ENCODE measurements at regions not wholly inside any gene's neighbourhood (a gene's known extent, or its start where the extent isn't known, plus 50 kb on each side); places are given as distances from the start of the nearest gene placed in this dataset.

GRCh38 chr7:115526278-115526677 is 504.3 kb downstream of the TFEC start:
- intact Hi-C loops (cut with DNase I) = no loop called here

GRCh38 chr7:115522174-115522573 is 508.4 kb downstream of the TFEC start:
- ATAC-seq (no peak), DNase-seq (no peak)
- WGBS (ENCODE audit: insufficient coverage, low coverage, low lambda C conversion rate, missing lambda C conversion rate) = 82% methylated on average over 2 of the region's 3 CpGs
- TF ChIP-seq CTCF (IDR thresholded peaks at IDR 0.05) = no peak
- intact Hi-C loops (cut with DNase I) = no loop called here
- H3K4me1 ChIP-seq = no peaks in the 10 kb centered on the region
- no peak overlapping the region for H3K4me3 ChIP-seq
- no peaks in the 10 kb centered on the region for H3K27me3 ChIP-seq
- no peaks in the 10 kb centered on the region for H3K9me3 ChIP-seq
- no peaks in the 10 kb centered on the region for H3K36me3 ChIP-seq
- no peak overlapping the region for H3K27ac ChIP-seq

More at GRCh38 chr7:115526278-115526677, 504.3 kb downstream of the TFEC start:
- ATAC-seq (no peak), DNase-seq (no peak)
- Histone ChIP-seq H3K4me3 (no peak overlapping the region), H3K27ac (no peak overlapping the region), H3K9me3 (no peaks in the 10 kb centered on the region), H3K27me3 (no peaks in the 10 kb centered on the region), H3K4me1 (no peaks in the 10 kb centered on the region), H3K36me3 (no peaks in the 10 kb centered on the region)
- TF ChIP-seq CTCF (IDR thresholded peaks at IDR 0.05) (no peak), POLR2A (IDR thresholded peaks at IDR 0.05) (no peak)
- 46% methylated on average over 3 of the region's 3 CpGs for WGBS (ENCODE audit: insufficient coverage, low coverage, low lambda C conversion rate, missing lambda C conversion rate)

GRCh38 chr7:115516341-115516740 is 514.2 kb downstream of the TFEC start:
- no peaks in the 10 kb centered on the region for H3K9me3 ChIP-seq
- no peak for ATAC-seq
- TF ChIP-seq POLR2A (IDR thresholded peaks at IDR 0.05) (no peak), CTCF (IDR thresholded peaks at IDR 0.05) (no peak)
- intact Hi-C loops (cut with DNase I) = no loop called here
- no peak for DNase-seq
- WGBS (ENCODE audit: insufficient coverage, low coverage, low lambda C conversion rate, missing lambda C conversion rate) = 50% methylated on average over 2 of the region's 2 CpGs
- no peaks in the 10 kb centered on the region for H3K36me3 ChIP-seq
- H3K4me1 ChIP-seq = no peaks in the 10 kb centered on the region
- no peak overlapping the region for H3K4me3 ChIP-seq
- H3K27me3 ChIP-seq = no peaks in the 10 kb centered on the region
- no peak overlapping the region for H3K27ac ChIP-seq

GRCh38 chr7:115511330-115511729 is 519.2 kb downstream of the TFEC start:
- H3K27ac ChIP-seq = no peak overlapping the region
- intact Hi-C loops (cut with DNase I) = no loop called here
- DNase-seq = no peak
- H3K36me3 ChIP-seq = no peaks in the 10 kb centered on the region
- peak in 1 of 4 donors; percentile 29 for ATAC-seq
- no peak for TF ChIP-seq POLR2A (IDR thresholded peaks at IDR 0.05)
- TF ChIP-seq CTCF (IDR thresholded peaks at IDR 0.05) = peak in 2 of 4 donors; percentile 5 to 7
- no peaks in the 10 kb centered on the region for H3K9me3 ChIP-seq
- 66% methylated on average over 3 of the region's 3 CpGs for WGBS (ENCODE audit: insufficient coverage, low coverage, low lambda C conversion rate, missing lambda C conversion rate)
- no peaks in the 10 kb centered on the region for H3K27me3 ChIP-seq
- no peak overlapping the region for H3K4me3 ChIP-seq
- no peaks in the 10 kb centered on the region for H3K4me1 ChIP-seq

- ATAC-seq = no peak
- H3K4me3 ChIP-seq = no peak overlapping the region
- intact Hi-C loops (cut with DNase I) = no loop called here
- no peak overlapping the region for H3K27ac ChIP-seq
- DNase-seq = no peak
- H3K9me3 ChIP-seq = no peaks in the 10 kb centered on the region
- H3K27me3 ChIP-seq = no peaks in the 10 kb centered on the region
- H3K36me3 ChIP-seq = no peaks in the 10 kb centered on the region
- H3K4me1 ChIP-seq = no peaks in the 10 kb centered on the region
- TF ChIP-seq CTCF (IDR thresholded peaks at IDR 0.05) = no peak
- no peak for TF ChIP-seq POLR2A (IDR thresholded peaks at IDR 0.05)
Measured at GRCh38 chr7:115505136-115505535, 525.4 kb downstream of the TFEC start.

Measured in right lobe of liver (tissue), 6 donors.